ENCODE measurements at regions not wholly inside any gene's neighbourhood (a gene's known extent, or its start where the extent isn't known, plus 50 kb on each side); places are given as distances from the start of the nearest gene placed in this dataset.

DNA sequence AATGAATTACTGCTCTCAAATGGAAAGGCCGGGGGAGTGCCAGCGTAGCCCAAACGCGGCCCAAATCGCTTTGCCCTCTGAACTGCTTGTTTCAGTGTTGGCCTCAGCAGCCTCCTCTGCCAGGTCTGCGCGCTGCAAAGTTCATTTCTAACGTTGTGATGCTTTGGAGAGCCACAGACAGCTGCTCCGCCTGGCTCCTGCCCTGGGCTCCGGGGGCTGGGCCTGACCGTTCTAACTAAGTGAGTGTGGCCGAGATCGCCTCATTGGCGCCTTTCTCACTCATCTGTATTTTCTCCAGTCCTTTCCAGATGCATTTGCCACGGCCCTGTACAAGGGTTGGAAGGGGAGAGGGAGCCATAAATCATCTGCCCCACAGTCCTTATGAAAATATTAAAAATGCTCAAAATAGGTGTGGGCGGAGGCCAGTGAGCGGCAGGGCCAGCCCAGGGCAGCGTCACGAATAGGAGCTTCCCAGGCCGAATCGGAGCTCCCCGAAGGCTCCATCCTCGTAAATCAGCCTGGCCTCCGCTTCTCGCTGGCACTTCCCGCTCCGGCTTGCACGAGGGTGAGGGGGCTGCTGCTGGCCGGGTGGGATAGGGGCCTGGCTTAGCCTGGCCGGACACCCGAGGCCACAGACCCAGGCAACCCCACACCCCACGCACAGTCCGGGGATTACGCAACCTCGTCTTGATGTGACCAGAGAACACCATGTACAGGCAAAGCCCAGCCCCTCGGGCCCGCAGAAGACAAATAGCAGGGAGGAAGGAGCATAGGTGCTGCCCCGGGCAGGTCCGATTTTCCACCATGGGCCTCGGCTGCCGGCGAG lies 196.6 kb upstream of the DIO3 start:
- TF ChIP-seq EZH2 (IDR thresholded peaks at IDR 0.05; ENCODE audit: insufficient read depth, poor library complexity, severe bottlenecking): no peak
- TF ChIP-seq EZH2phosphoT487 (IDR thresholded peaks at IDR 0.05; ENCODE audit: insufficient read depth, low read depth): no peak
